ACHN (cell line): ENCODE measurements at regions not wholly inside any gene's neighbourhood (a gene's known extent, or its start where the extent isn't known, plus 50 kb on each side); places are given as distances from the start of the nearest gene placed in this dataset.
"Not testable (repeated sequence)": the region's sequence is repeated elsewhere in the genome, so short reads cannot be mapped to it uniquely, and the experiment has no call there.

Experiments used
- DNase-seq: peaks from one replicate; pipeline ENCODE4 v3.0.0-alpha.2; 2015
- in situ Hi-C: cut with HindIII; loops from 2 replicates; pipeline ENCODE4 v1.10.0; 2017; ENCODE audit warnings: low sequenced_read_pairs, low pct_ligation_motif_present, low pct_unique_long_range_greater_than_20kb

DNA sequence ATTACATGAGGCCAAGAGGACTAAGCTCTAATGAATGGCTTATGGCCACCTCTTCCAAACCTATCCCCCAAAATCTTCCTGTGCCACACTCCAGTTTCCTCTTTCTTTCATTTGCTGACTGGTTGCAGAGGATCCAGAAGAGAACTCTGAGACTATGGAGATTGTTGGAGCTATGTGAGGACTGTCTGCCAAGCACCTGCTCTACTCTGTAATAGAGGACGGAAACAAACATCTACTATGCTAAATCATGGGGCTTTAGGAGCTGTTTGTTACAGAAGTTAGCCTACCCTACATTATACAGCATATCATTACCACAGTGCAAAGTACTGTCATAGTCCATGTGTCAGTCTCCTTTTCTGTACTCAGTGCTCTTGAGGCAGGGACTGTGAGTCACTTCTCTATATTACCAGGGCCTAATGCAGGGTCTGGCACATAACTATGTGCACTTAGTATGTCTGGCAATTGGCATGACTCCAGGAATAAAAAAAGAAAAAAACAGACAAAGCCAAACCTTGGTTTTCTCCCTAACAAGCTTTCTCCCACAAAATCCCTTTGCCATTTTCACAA lies 95.1 kb downstream of the RPAP3 start:
- DNase-seq: no peak
- in situ Hi-C loops: no loop called here

DNA sequence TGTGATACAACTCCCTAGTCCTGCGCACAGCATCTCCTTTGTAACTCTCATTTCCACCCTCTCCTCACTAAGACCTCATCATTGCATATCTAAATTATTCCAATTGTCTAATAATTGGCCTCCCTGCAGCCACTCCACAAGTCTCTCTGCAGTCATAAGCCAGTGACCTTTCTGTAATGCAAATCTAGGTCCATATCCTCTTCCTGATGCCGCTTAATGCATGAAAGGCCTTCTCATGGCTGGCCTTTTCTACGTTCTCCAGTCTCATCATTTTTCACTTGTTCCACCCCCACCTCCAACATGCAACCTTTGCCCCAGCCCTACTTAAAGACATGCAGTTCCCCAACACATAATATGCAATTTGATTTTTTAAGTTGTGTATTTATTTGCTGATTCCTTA lies 96.0 kb downstream of the RPAP3 start:
- DNase-seq: no peak
- in situ Hi-C loops: no loop called here

DNA sequence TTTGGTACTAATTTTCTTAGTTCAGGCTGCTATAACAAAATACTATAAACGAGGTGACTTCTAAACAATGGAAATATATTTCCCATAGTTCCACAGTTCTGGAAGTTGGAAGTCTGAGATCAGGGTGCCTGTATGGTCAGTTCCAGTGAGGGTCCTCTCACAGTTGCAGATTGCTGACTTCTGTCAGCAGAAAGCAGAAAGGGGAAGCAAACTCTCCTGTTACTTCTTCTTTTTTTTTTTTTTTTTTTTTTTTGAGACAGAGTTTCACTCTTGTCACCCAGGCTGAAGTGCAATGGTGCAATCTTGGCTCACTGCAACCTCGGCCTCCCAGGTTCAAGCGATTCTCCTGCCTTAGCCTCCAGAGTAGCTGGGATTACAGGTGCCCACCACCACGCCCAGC lies 97.2 kb downstream of the RPAP3 start:
- in situ Hi-C loops, DNase-seq: not testable (repeated sequence)

DNA sequence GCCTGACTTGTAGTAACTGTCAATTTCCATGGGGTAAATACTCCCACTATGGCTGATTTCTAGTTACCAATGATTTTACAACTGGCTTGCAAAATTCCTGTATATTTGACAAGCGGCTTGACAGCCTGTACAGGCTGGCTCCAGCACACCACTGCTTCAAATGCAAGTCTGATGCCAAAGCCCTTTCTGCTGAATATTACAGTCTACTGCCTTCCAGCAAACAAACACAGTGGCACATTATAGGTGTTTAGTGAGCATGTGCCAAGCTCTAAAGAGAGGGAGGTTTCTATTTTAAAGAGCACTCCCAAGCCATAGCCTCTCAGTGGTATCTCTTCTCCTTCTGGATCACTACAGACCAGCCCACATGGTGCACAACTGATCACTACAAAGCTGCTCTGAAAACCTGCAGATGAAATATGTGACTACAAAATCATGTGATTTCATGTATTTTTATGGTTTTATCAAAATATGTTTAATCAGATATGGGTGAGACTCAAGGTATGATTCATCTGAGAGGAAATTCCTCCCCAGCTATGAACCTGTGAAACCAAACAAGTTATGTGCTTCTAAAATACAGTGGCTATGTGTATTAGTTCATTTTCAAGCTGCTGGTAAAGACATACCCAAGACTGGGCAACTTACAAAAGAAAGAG lies 101.5 kb downstream of the RPAP3 start:
- DNase-seq: no peak
- in situ Hi-C loops: no loop called here

DNA sequence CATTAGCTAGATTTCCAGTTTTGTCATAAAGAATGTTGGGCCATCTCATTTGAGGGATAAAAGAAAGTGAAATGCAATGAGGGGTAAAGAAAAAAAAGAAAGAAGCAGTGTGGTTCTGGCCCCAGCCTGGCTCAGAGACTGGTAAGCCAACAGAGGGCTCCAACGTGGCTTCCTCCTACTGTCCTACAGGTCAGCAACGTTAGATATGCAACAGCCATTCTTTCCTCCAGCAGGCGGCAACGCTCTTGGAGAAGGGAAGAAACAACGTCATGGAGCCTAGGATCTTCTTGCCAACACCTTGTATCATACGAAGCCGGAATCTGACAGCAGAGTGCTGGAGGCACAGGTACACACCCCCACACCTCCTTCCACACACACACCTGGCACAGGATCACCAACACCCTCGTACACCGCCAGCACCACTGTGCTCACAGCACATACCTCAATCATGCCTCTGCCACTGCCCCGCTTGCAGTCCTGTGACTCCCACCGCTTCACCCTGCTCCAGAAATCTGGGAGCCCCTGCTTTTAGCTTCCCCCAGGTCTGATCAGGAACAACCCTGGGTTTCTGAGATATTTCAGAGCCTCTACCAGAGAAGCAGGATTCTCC lies 102.8 kb downstream of the RPAP3 start:
- in situ Hi-C loops: no loop called here
- DNase-seq: no peak

DNA sequence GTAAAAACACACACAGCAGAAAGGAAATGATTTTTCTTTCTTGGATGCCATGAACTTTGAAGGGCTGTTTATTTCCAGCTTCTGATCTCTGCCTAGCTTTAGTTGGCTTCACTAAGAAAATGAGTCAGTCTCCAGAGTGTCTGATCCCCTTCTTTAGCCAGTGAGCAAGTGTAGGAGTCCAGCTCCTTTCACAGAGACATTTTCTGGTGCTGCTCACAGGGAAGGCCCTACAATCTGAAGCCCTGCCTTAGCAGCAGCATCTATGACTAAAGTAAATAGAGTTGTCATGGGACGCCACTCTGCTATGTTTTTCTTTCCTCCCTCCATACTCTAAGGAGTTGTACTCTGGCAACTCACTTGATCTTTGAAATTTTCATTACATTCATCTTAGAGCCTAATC lies 103.5 kb downstream of the RPAP3 start:
- in situ Hi-C loops: no loop called here
- no peak for DNase-seq

DNA sequence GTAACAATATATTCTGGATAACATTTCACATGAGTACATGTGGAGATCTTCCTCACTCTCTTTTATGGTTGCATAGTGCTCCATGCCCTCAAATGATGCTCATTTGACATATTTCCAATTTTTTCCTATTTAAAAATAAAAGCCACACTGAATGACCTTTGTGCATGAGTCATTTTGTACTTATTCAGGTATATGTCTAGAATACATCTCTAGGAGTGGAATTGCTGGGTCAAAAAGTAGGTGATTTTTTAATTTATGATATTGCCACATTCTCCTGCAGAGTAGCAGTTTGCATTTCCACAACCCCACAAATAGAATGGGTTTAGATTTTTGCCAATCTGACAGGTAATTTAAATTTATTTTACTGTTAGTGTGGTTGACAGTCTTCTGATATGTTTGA lies 104.8 kb downstream of the RPAP3 start:
- in situ Hi-C loops: no loop called here
- no peak for DNase-seq

DNA sequence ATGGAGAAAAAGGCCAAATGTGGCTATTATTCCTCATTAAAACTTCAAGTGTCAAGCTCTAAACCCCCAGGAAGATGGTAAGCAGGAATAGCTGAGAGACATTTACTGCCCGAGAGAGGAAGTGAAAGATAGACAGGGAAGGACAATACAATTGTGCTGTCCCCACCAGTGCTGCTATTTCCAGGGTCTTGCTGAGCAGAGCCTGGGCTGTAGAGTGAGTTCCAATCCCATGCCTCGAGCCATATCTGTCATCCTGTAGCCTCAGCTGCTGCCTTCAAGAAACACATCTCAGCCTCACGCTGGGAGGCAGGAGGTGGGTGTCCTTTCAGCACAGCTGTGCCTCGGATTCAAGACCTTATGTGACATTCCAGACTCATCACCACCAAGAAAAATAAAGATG lies 114.0 kb downstream of the RPAP3 start:
- DNase-seq: no peak

DNA sequence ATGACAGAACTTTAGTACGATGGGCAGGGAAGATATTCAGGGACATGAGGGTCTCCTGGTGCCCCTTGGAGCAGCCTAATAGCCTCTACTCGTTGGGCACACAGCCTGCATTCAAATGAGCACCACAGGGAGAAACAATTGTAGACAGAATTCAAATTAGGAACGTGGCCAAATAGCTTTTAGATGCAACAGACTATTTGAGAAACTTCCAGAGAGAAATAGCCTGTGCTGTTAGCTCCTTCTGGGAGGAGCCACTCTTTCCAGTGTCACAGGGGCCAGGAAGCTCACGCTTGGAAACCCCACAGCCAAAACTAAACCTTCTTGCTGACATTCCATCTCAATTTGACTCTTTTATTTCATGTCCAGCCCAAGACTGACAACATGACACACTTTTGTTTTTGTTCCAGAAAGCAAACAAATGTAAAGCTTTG lies 114.5 kb downstream of the RPAP3 start:
- DNase-seq: no peak
- in situ Hi-C loops: no loop called here

More for the DNA sequence above, 114.0 kb downstream of the RPAP3 start:
- in situ Hi-C loops: no loop called here

DNA sequence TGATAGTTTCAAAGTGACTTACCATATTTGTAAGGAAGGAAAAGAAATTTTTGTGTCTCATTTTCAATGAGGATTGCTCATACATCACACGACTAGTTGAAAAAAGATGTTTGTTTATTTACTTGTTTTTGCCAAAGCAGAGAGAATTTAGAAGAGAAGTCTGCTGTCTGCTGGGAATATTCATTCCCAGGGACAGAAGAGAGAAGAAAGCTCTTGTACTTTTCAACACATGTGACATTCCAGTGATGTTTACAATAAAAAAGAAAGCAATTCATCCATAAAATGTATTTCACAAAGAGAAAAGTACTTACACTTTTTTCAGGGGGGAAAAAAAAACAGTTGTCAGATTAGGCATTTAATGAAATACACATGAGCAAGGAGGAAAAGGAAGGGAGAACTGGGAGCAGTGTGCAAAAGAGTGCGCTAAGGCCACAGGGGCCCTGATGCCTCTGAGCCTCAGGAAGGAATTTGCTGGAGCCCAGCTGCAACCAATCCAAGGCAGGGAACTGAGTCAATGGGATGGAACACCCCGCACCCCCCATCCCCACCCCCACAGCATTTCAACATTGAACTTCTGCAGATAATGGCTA lies 115.0 kb downstream of the RPAP3 start:
- in situ Hi-C loops: no loop called here
- DNase-seq: no peak

DNA sequence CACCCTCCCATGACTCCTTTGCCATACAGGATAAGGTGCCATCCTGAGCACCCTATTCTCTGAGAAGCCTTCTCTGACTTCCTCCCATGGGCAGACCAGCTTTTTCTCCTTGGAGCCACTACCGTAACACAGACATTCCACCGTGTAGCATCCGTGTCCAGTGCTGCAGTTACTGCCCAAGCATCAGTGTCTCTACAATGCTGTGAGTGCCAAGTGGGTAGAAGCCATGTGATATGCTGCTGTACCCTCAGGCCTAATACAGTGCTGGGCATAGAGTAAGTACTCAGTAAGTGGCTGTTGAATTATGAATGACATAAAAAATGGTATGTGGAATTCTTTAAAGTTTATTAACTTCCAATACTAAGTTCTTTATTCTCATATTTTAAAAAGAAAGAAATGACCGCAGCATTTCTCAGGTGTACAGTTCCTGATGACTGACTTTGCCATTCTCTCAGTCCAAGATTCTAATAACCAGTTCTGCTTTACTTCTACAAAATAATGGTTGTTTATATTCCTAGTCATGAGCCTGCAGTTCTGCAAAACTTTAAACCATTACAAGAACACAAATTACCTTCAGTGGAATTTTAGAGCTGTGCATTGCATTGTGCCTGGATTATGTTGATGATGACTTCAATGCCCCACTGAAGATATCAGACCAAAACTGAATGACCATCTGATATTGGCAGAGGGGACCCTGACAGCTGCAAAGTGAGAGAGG lies 118.7 kb downstream of the RPAP3 start:
- no peak for DNase-seq
- in situ Hi-C loops: no loop called here

DNA sequence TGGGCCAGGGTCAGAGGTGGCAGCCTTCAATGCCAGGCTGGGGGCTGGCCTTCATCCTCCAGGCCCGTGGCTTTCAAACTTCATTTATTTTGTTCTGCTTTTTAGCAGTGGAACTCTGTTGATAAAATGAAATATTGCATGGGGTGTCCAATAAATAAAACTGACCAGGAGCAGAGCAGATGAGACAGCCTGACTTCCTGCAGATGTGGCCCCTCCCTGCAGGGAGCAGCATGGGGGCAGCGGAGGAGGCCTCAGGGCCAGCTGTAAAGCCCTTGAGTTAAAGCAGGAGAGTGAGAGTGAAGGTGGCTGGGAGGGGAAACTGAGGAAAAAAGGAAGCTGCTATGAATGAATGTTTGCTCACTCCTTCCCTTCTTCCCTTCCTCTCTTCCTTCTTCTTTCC lies 120.3 kb downstream of the RPAP3 start:
- no peak for DNase-seq
- in situ Hi-C loops: no loop called here

DNA sequence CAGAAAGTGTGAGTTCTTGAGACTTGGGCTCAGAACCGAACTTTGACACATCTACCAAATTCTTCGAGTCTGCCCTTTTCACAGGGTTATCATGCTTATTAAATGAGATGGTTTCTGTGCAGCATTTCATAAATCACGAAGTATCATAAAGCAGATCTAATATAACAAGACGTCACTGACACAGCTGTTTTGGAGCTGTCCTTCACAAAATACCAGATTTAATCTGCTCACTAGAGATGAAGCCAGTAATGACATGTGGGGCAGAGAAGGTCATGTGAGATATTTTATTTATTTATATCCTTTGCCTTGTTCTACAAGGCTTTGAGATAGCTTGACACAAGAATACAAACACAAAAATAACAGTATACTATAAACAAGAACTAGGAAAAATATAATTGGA lies 127.0 kb downstream of the RPAP3 start:
- in situ Hi-C loops: no loop called here

DNA sequence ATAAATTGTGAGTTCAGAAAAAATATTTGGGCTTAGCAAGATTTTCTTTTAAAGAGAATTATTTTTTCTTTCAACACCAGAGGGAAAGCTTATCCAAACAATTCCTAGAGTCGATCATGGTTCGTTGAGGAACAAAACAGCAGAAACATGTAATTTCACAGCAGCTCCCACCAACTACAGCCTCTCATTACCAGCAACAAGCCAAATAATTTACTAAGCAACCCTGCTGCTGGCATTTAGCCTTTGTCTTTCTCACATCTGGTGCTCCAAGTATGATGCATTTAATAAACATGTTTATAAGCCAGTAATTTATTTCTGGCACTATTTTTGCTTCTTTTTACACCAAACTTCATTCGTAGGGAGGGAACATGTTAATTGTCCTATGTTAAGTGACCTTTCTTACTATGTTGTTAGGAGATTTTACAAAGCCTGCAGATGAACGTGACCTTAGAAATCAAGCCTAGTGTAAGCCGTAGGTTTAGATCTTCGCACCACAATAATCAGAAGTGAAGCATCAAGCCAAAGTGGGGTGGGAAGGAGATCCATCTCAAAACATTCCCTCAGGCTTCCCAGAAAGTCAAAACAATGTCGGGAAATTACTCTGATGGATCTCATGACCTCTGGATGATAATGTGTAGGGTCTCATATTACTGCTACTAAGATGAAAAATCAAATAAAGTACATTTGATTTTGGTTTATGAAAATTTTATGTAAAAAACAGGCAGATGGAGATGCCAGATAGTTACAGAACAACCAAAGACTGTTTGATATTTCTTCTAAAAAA lies 128.4 kb downstream of the RPAP3 start:
- in situ Hi-C loops: no loop called here

More for the DNA sequence above, 127.0 kb downstream of the RPAP3 start:
- DNase-seq: no peak

DNA sequence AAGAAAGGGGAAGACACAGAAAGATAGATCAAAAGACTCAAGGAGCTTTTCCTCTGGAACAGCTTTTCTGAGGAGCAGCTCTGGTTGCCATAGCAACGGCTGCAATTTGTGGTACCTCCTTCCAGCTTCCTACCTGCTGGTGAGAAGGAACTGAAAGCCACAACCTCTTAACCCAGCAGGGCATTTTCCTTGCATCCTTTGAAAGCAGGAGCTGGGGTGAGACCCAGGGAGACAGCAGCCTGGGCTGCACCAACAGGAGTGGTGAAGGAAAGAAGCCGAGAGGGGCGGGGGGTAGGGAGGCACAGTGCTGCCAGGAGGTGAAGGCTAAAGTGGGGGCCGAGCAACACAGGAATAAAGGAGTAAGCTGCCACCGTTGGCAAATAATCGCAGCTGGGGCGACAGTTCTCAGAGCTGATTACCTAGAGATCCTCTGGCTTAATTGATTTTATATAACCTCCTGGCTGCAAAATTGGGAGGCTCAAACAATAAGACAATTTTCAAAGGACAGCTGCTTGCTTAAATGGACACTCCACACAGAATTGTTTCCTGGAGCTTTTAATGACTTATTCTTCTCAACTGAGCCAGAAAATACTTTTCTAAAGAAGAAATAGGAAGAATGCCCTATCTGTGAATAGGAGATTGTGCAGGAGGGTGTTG lies 129.4 kb downstream of the RPAP3 start:
- DNase-seq: no peak
- in situ Hi-C loops: no loop called here

More for the DNA sequence above, 128.4 kb downstream of the RPAP3 start:
- DNase-seq: no peak

DNA sequence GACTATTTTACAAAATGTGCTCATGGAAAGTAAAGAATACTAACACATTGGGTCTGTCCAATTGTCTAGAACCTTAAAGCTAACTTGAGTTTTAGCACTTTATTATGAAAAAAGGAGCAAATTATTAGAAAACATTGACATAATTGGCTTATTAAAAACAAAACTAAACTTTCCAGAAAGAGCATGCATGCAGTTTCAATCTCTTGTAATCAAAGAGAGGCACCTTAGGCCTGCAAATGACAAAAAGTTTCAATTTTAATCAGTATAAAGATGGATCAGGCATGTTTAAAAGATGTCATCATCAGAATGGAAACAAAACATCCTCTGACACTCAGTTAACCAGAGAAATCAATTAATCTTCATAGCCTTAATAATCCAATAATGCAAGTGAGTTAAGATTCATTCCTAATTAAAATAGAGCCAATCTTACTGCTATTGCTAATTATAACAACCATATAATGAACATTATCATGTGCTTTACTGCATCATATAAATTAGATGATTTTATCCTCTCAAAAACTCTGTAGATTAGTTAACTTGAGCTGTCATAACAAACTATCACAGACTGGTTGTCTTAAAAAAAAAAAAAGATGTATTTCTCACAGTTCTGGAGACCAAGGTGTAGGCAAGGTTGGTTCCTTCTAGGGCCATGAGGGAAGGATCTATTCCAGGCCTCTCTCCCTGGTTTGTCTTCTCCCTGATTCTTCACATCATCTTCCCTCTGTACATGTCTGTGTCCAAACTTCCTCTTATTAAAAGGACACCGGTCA lies 131.4 kb downstream of the RPAP3 start:
- no peak for DNase-seq
- in situ Hi-C loops: no loop called here

DNA sequence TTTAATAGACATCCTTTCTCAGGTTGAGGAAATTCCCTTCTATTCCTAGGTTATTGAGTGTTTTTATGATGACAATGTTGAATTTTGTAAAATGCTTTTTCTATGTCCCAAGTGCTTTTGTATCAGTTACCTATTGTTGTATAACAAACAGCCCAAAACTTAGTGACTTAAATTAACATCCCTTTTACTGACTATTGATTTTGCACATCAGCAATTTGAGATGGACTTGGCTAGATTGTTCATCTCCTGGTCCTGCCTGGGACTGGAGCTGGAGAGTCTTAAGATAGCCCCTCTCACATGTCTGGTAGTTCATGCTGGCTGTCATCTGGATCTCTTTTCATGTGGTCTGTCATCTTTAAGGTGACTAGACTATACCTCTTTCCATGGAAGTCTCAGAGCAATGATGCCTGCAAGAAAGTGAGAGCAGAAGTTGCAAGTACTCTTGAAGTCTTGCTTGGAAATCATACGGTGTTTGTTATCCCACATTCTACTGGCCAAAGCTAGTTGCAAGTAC lies 132.6 kb downstream of the RPAP3 start:
- DNase-seq: no peak
- in situ Hi-C loops: no loop called here
